GM18907 (cell line): ENCODE measurements at regions not wholly inside any gene's neighbourhood (a gene's known extent, or its start where the extent isn't known, plus 50 kb on each side); places are given as distances from the start of the nearest gene placed in this dataset.

Experiments
- ATAC-seq: cut with Tn5 transposase; IDR thresholded peaks from one replicate; pipeline ENCODE4 v1.9.1; 2021; ENCODE audit warnings: mild to moderate bottlenecking, moderate library complexity; ENCODE audit not compliant: unreplicated experiment

DNA sequence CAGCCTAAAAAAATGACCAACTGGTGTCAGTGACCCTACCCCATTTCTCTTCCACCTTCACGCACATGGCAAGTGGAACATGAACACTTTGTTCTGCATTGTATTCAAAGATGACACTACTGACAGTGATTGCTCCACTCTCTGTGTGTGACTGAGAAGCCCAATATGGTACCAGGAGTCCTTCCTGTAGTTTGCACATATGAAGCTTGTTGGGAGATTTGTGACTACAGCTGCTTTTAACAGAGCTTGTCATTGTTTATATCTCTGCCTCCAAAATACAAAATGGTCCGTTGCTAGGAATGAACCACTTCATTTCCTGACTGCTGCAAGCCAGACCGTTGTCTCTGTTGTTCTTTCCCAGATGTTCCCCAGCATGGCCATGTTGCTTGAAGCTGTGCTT, 140.3 kb upstream of the TCF21 start:
- no peak for ATAC-seq

DNA sequence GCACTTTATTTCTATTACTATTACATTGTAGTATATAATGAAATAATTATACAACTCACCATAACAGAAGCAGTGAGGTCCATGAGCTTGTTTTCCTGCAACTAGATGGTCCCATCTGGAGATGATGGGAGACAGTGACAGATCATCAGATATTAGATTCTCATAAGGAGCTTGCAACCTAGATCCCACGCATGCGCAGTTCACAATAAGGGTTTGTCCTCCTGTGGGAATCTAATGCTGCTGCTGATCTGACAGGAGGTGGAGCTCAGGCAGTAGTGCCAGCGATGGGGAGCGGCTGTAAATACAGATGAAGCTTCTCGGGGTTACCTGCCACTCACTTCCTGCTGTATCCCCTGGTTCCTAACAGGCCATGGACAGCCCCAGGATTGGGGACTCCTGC, 139.5 kb upstream of the TCF21 start:
- no peak for ATAC-seq

GRCh38 chr6:133752129-133752528, 136.8 kb upstream of the TCF21 start:
- ATAC-seq: no peak

GRCh38 chr6:133753756-133754155, 135.2 kb upstream of the TCF21 start:
- ATAC-seq: no peak

DNA sequence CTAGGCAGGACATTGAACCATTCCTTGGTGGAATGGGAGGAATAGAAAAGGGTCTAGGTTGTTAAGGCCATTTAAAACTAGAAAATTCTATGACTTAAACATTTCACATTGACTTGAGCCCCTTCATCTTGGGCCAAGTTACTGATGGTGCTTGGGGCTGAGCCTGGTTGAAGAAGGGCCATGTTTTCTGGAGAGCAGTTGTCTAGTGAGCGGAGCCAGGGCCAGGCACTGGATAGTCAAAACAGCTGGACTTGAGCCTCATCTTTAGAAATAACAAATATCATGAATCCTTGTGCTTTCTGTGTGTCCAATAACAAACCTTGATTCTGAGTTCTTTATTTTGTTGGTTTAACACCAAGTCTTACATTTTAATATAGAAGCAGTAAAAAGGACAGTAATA, 134.6 kb upstream of the TCF21 start:
- no peak for ATAC-seq

DNA sequence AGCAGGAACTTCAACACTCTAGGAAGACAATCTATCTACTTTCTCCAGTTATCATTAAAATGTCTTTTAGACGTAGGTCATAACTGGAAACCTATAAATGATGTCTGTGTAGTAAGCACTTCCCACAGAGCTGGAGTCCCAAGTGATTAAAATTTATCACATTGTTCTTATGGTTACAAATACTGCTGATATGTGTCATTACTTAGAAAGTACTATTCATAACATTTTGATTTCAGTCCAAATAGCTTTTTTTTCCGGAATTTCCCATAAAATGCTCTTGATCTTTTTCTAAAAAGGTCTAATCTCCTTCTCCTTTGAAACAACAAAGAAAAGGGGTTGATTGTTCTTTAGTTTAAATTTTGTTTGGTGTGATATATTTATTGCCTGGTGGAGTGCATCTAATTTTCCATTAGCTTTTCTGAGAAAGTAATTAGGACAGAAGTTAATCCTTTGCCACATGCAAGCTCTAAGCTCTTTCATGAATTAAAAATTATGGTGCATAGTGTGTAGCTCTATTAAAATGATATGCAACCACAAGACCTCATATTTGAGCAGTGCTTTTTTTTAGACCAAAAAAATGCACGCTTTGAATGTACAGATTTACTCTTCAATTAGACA, 132.7 kb upstream of the TCF21 start:
- ATAC-seq: no peak

GRCh38 chr6:133757335-133757734, 131.6 kb upstream of the TCF21 start:
- ATAC-seq: no peak

GRCh38 chr6:133758815-133759335, 130.0 kb upstream of the TCF21 start:
- no peak for ATAC-seq

DNA sequence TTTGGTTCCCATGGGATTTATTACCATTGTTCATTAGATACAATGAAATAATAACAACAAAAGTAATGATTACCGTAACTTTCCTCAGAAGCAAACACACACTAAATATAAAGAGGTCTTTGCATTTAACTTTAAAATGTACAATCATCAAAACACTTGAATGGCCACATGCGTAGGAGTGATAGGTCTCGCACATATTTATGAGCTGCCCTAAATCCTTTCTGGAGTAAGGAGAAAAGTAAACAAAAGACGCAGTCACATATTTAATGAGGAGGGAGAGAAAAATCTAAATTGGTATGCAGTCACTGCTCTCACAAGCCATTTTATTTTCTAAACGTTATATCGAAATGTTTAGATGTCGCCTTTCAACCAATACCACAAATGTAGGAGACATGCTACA, 129.4 kb upstream of the TCF21 start:
- no peak for ATAC-seq

DNA sequence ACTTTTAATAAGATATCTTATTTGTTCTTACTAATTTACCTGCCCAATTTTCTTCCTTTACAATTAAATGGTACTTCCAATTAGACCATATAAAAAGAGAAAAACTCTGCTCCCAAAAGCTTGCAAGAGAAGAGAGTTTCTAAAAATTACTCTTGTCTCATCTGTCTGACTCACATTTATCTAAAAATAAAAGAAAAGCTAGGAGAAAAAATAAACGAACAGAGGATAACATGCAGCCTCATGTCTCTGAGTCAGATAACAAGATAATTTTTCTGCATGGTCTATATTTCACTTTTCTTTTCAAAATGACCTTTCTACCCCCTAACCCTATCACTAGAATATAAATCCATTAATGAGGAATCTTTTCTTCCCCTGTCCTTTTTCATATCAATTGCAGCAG, 127.2 kb upstream of the TCF21 start:
- no peak for ATAC-seq

- ATAC-seq: no peak
Measured at GRCh38 chr6:133764008-133764753, 124.7 kb upstream of the TCF21 start.

DNA sequence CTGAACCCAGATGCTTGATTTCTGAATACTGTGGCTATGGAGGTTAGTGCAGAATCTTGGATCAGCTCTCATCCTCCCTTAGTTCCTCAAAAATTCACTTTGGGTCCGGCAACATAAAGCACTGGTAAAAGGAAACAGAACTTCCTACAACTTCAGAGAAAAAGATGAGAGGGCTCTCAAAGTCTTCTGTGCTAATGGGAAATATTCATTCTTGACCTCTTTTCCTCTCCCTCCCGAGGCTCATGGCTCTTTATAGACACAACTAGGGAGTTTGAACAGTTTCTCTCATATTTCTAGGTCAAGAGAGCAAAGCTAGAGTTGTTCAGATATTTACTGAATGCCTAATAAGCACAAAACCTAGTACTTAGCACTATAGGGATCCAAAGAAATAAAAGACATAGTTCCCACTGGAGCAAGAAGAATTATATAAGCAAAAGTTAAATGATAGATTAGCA, 124.1 kb upstream of the TCF21 start:
- no peak for ATAC-seq

- no peak for ATAC-seq
Measured at GRCh38 chr6:133767357-133767970, 121.4 kb upstream of the TCF21 start.

GRCh38 chr6:133768656-133769295, 120.1 kb upstream of the TCF21 start:
- no peak for ATAC-seq

GRCh38 chr6:133769463-133769862, 119.5 kb upstream of the TCF21 start:
- no peak for ATAC-seq

DNA sequence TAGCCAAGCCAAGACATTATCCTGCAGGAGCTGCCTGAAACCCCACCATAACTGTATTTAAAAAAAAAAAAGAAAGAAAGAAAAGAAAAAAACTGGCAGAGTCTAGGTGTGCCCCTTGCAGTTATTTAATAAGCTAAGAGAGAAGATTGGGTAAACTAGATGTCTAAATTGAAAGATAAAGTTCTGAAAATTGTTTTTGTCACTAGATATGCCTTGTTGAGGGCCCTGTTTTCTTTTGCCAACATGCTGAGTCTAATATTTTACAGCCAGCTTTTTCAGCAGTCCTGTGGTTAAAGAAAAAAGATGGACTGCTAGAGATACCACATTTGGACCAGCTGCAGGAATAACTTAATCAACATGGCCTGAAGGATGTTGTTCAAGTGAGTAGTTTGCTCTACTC, 116.3 kb upstream of the TCF21 start:
- ATAC-seq: no peak

- no peak for ATAC-seq
Measured at GRCh38 chr6:133773776-133774175, 115.1 kb upstream of the TCF21 start.

- ATAC-seq: no peak
Measured at GRCh38 chr6:133774356-133774755, 114.6 kb upstream of the TCF21 start.

DNA sequence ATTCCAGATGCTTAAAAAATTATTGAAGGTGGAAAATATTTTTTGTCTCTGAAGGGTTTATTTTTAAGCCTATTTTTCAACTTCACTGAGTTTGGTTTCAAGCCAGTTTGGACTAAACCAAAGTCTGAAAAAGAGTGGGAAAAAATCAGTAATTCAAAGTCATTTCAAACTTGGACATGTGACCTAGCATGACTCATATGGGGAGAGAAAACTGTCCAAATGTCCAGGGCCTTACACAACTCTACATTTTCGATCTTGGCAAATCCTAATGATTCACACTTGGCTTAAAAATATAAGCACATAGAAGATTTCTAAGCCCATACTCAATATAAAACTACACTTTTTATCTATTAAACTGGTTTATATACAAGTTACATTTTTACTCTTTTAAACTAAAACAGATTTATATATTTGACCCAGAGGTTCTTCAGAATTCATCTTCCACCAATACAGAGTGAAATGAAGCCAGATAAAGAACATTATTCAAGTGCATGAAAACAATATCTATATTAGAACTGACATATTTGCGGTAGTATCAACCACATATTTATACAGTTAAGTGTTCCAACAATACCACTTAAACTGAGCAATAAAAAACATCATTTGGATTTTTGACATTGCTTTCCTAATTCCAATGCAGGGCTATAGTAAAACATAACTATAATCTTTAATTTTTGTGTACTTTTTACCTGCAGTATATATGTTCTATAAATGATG, 110.3 kb upstream of the TCF21 start:
- no peak for ATAC-seq

GRCh38 chr6:133779916-133780695, 108.8 kb upstream of the TCF21 start:
- ATAC-seq: no peak
